ENCODE measurements at regions not wholly inside any gene's neighbourhood (a gene's known extent, or its start where the extent isn't known, plus 50 kb on each side); places are given as distances from the start of the nearest gene placed in this dataset.
"Not testable (repeated sequence)": the region's sequence is repeated elsewhere in the genome, so short reads cannot be mapped to it uniquely, and the experiment has no call there.

- DNase-seq, H3K4me3 Mint-ChIP-seq: not testable (repeated sequence)
- H3K27ac Mint-ChIP-seq = peak overlapping the region in 1 of 7 donors; percentile 55
Measured at GRCh38 chr6:92671462-92671861, 747.9 kb downstream of the EPHA7 start.

GRCh38 chr6:92667843-92668242, 751.5 kb downstream of the EPHA7 start:
- H3K36me3 ChIP-seq (ENCODE audit: insufficient read depth, low read length) = no peaks in the 10 kb centered on the region
- H3K9me3 Mint-ChIP-seq = peaks cover 0 to 19% (median 5%) of the 10 kb centered on the region in 8 donors

More at GRCh38 chr6:92671462-92671861, 747.9 kb downstream of the EPHA7 start:
- H3K36me3 ChIP-seq (ENCODE audit: insufficient read depth, low read length); H3K4me3 ChIP-seq (ENCODE audit: low read length in 2 of 2); POLR2A ChIA-PET (ENCODE audit: partially characterized antibody); CTCF ChIA-PET (ENCODE audit: partially characterized antibody); H3K36me3 Mint-ChIP-seq; H3K4me1 Mint-ChIP-seq; H3K9me3 ChIP-seq (ENCODE audit: control insufficient read depth in 1 of 2, low read length in 2 of 2); H3K4me1 ChIP-seq (ENCODE audit: insufficient read depth, low read length); intact Hi-C loops (cut with micrococcal nuclease); H3K27me3 Mint-ChIP-seq; H3K27ac ChIP-seq (ENCODE audit: low read depth, low read length); H3K27me3 ChIP-seq (ENCODE audit: insufficient read depth, low read length): not testable (repeated sequence)
- H3K9me3 Mint-ChIP-seq = peaks cover 2 to 24% (median 11%) of the 10 kb centered on the region in 8 donors

DNA sequence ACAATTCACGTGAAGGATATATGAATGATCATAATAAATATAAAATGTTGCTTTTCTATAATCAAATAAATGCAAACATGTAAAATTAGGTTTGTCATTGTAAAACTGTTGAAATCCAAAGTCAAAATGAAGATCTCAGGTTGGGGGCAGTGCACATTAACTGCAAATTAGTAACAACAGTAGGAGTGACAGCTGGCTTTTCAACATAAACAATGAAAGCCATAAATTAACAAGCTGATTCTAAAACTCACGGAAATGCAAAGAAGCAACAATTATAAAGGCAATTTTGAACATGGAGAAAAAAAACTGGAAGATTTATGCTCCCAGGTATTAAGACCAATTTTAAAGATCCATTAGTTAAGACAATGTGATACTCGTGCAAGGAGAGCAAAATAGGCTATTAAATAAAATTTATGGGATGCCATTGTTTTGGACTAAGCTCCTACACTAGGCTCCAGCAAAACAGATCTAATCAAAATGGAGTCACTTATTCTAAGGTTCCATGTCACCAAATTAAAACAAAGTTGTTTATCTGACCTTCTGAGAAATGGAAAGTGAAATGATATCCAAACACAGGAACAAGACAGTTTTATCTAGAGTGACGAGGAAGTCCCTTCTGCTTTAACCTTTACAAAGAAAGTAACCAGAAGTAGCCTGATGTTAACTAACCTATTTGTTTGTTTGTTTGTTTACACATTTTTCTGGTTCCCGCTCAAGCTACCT, 770.8 kb downstream of the EPHA7 start:
- POLR2A ChIA-PET (ENCODE audit: partially characterized antibody) = no interaction called here
- Mint-ChIP-seq H3K36me3 (no peaks in the 10 kb centered on the region), H3K9me3 (peaks cover 0 to 22% (median 9%) of the 10 kb centered on the region in 8 donors), H3K4me3 (no peak overlapping the region), H3K27me3 (no peaks in the 10 kb centered on the region), H3K4me1 (no peaks in the 10 kb centered on the region), H3K27ac (no peak overlapping the region)
- Histone ChIP-seq H3K9me3 (ENCODE audit: control insufficient read depth in 1 of 2, low read length in 2 of 2) (no peaks in the 10 kb centered on the region), H3K4me3 (ENCODE audit: low read length in 2 of 2) (no peak overlapping the region), H3K27me3 (ENCODE audit: insufficient read depth, low read length) (no peaks in the 10 kb centered on the region), H3K4me1 (ENCODE audit: insufficient read depth, low read length) (no peaks in the 10 kb centered on the region), H3K27ac (ENCODE audit: low read depth, low read length) (no peak overlapping the region), H3K36me3 (ENCODE audit: insufficient read depth, low read length) (no peaks in the 10 kb centered on the region)
- CTCF ChIA-PET (ENCODE audit: partially characterized antibody) = no interaction called here
- no peak for DNase-seq
- intact Hi-C loops (cut with micrococcal nuclease) = no loop called here

More at GRCh38 chr6:92667843-92668242, 751.5 kb downstream of the EPHA7 start:
- Histone ChIP-seq H3K27me3 (ENCODE audit: insufficient read depth, low read length) (no peaks in the 10 kb centered on the region), H3K4me3 (ENCODE audit: low read length in 2 of 2) (no peak overlapping the region), H3K4me1 (ENCODE audit: insufficient read depth, low read length) (no peaks in the 10 kb centered on the region), H3K27ac (ENCODE audit: low read depth, low read length) (no peak overlapping the region), H3K9me3 (ENCODE audit: control insufficient read depth in 1 of 2, low read length in 2 of 2) (no peaks in the 10 kb centered on the region)
- intact Hi-C loops (cut with micrococcal nuclease) = no loop called here
- H3K36me3 Mint-ChIP-seq = no peaks in the 10 kb centered on the region
- H3K27me3 Mint-ChIP-seq = no peaks in the 10 kb centered on the region
- H3K27ac Mint-ChIP-seq = no peak overlapping the region
- H3K4me1 Mint-ChIP-seq = no peaks in the 10 kb centered on the region
- no peak for DNase-seq
- CTCF ChIA-PET (ENCODE audit: partially characterized antibody) = no interaction called here
- no peak overlapping the region for H3K4me3 Mint-ChIP-seq
- POLR2A ChIA-PET (ENCODE audit: partially characterized antibody) = no interaction called here

DNA sequence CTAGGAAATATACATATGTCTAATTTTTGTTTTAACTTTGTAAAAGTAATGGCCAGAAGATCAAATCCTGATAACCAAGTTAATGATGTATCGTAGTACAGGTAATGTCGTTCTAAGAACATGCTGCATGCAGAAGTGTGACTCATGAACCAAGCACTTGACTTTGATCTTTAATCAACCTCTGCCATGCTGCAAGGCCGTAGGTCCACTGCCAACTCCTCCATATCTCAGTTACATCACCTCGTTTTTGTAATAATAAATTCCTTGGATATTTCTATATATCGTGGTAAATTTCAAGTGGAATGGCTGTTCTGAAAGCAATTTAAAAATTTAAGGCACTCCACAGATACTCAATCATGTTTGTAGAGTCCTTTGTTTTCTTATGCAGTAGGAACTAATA, 771.7 kb downstream of the EPHA7 start:
- no peaks in the 10 kb centered on the region for H3K27me3 Mint-ChIP-seq
- no peak overlapping the region for H3K4me3 Mint-ChIP-seq
- Histone ChIP-seq H3K9me3 (ENCODE audit: control insufficient read depth in 1 of 2, low read length in 2 of 2) (no peaks in the 10 kb centered on the region), H3K27ac (ENCODE audit: low read depth, low read length) (no peak overlapping the region), H3K27me3 (ENCODE audit: insufficient read depth, low read length) (no peaks in the 10 kb centered on the region), H3K36me3 (ENCODE audit: insufficient read depth, low read length) (no peaks in the 10 kb centered on the region), H3K4me3 (ENCODE audit: low read length in 2 of 2) (no peak overlapping the region), H3K4me1 (ENCODE audit: insufficient read depth, low read length) (no peaks in the 10 kb centered on the region)
- ChIA-PET CTCF (ENCODE audit: partially characterized antibody) (no interaction called here), POLR2A (ENCODE audit: partially characterized antibody) (no interaction called here)
- H3K36me3 Mint-ChIP-seq = no peaks in the 10 kb centered on the region
- intact Hi-C loops (cut with micrococcal nuclease) = no loop called here
- peaks cover 0 to 22% (median 8%) of the 10 kb centered on the region in 8 donors for H3K9me3 Mint-ChIP-seq
- H3K4me1 Mint-ChIP-seq = no peaks in the 10 kb centered on the region
- DNase-seq = no peak
- H3K27ac Mint-ChIP-seq = no peak overlapping the region

GRCh38 chr6:92644104-92644791, 775.1 kb downstream of the EPHA7 start:
- DNase-seq; H3K9me3 ChIP-seq (ENCODE audit: control insufficient read depth in 1 of 2, low read length in 2 of 2); H3K4me1 Mint-ChIP-seq; H3K4me3 Mint-ChIP-seq; H3K36me3 Mint-ChIP-seq; H3K27ac ChIP-seq (ENCODE audit: low read depth, low read length); intact Hi-C loops (cut with micrococcal nuclease); CTCF ChIA-PET (ENCODE audit: partially characterized antibody); H3K27me3 Mint-ChIP-seq; POLR2A ChIA-PET (ENCODE audit: partially characterized antibody); H3K4me3 ChIP-seq (ENCODE audit: low read length in 2 of 2); H3K4me1 ChIP-seq (ENCODE audit: insufficient read depth, low read length); H3K36me3 ChIP-seq (ENCODE audit: insufficient read depth, low read length); H3K27me3 ChIP-seq (ENCODE audit: insufficient read depth, low read length); H3K27ac Mint-ChIP-seq: not testable (repeated sequence)
- peaks cover 0 to 12% (median 6%) of the 10 kb centered on the region in 8 donors for H3K9me3 Mint-ChIP-seq

DNA sequence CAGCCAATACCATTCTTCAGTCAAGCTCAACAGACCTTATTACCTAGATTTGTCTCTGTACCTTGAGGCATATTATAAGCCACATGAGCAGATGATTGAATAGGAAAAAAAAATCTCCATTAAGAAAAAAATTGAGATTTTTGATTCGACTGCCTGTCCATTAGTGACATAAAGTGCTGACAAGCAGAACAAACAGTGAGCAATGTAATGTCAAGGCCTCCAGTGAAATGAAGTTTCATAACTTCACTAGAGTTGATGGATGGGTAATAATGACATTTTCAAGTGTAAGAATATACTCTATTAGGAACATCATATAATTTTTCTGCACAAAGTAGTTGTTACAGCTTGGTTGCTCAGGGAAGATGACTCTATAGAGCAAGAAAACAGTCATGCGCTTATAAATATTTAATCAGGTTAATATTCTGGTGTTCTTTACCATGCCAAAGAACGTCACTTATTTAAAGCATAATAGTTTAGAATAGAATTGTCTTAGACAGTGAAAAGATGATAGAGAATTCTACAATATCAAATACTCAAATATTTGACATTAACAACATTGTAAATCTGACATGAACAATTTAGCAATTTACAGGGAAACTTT, 783.7 kb downstream of the EPHA7 start:
- peaks cover 0 to 14% (median 3%) of the 10 kb centered on the region in 8 donors for H3K9me3 Mint-ChIP-seq
- intact Hi-C loops (cut with micrococcal nuclease) = no loop called here
- no peaks in the 10 kb centered on the region for H3K4me1 ChIP-seq (ENCODE audit: insufficient read depth, low read length)

DNA sequence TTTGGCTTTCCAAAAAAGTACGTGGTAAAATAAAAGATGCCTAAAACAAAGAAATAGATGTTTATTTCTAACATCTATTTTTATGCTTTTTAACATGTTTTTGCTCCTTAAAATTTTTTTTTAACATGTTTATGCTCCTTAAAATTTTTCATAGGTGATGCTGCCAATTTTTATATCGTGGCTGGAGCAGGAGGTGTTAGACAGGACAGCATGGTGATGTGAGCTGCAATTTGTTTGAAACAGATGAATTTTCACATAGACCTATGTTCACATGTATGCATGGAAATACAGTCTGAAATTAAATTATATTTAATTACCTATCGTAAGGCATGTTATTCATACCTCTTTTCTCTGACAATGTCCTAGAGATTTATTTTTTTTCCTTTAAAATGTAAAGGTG, 784.8 kb downstream of the EPHA7 start:
- H3K36me3 Mint-ChIP-seq = no peaks in the 10 kb centered on the region
- Histone ChIP-seq H3K27me3 (ENCODE audit: insufficient read depth, low read length) (no peaks in the 10 kb centered on the region), H3K9me3 (ENCODE audit: control insufficient read depth in 1 of 2, low read length in 2 of 2) (no peaks in the 10 kb centered on the region), H3K4me3 (ENCODE audit: low read length in 2 of 2) (no peak overlapping the region), H3K4me1 (ENCODE audit: insufficient read depth, low read length) (no peaks in the 10 kb centered on the region), H3K36me3 (ENCODE audit: insufficient read depth, low read length) (no peaks in the 10 kb centered on the region), H3K27ac (ENCODE audit: low read depth, low read length) (no peak overlapping the region)
- H3K27ac Mint-ChIP-seq = no peak overlapping the region
- intact Hi-C loops (cut with micrococcal nuclease) = no loop called here
- H3K27me3 Mint-ChIP-seq = no peaks in the 10 kb centered on the region
- POLR2A ChIA-PET (ENCODE audit: partially characterized antibody) = no interaction called here
- CTCF ChIA-PET (ENCODE audit: partially characterized antibody) = no interaction called here
- no peaks in the 10 kb centered on the region for H3K4me1 Mint-ChIP-seq
- no peak overlapping the region for H3K4me3 Mint-ChIP-seq
- no peak for DNase-seq
- peaks cover 0 to 10% (median 3%) of the 10 kb centered on the region in 8 donors for H3K9me3 Mint-ChIP-seq

More for the DNA sequence above, 783.7 kb downstream of the EPHA7 start:
- Histone ChIP-seq H3K27ac (ENCODE audit: low read depth, low read length) (no peak overlapping the region), H3K9me3 (ENCODE audit: control insufficient read depth in 1 of 2, low read length in 2 of 2) (no peaks in the 10 kb centered on the region), H3K36me3 (ENCODE audit: insufficient read depth, low read length) (no peaks in the 10 kb centered on the region), H3K4me3 (ENCODE audit: low read length in 2 of 2) (no peak overlapping the region), H3K27me3 (ENCODE audit: insufficient read depth, low read length) (no peaks in the 10 kb centered on the region)
- no peaks in the 10 kb centered on the region for H3K4me1 Mint-ChIP-seq
- no peaks in the 10 kb centered on the region for H3K36me3 Mint-ChIP-seq
- H3K27me3 Mint-ChIP-seq = no peaks in the 10 kb centered on the region
- CTCF ChIA-PET (ENCODE audit: partially characterized antibody) = no interaction called here
- H3K27ac Mint-ChIP-seq = no peak overlapping the region
- POLR2A ChIA-PET (ENCODE audit: partially characterized antibody) = no interaction called here
- H3K4me3 Mint-ChIP-seq = no peak overlapping the region
- DNase-seq = no peak
